ENCODE measurements at regions not wholly inside any gene's neighbourhood (a gene's known extent, or its start where the extent isn't known, plus 50 kb on each side); places are given as distances from the start of the nearest gene placed in this dataset.

- no peak for TF ChIP-seq FOXJ3 (CRISPR knock-in tag; IDR thresholded peaks at IDR 0.05; ENCODE audit: borderline replicate concordance)
- TF ChIP-seq ZNF671 (CRISPR knock-in tag; IDR thresholded peaks at IDR 0.05), result no peak
- no peak for TF ChIP-seq E2F1 (CRISPR knock-in tag; IDR thresholded peaks at IDR 0.05)
- TF ChIP-seq CREB1 (CRISPR knock-in tag; IDR thresholded peaks at IDR 0.05), result no peak
- no peak for TF ChIP-seq CTCF (IDR thresholded peaks at IDR 0.05)
- no peak for TF ChIP-seq NFYB (CRISPR knock-in tag; conservative IDR thresholded peaks at IDR 0.05; ENCODE audit: low read depth)
- no peak for TF ChIP-seq TCF7 (CRISPR knock-in tag; IDR thresholded peaks at IDR 0.05; ENCODE audit: low read depth)
- no peak for TF ChIP-seq E2F5 (CRISPR knock-in tag; IDR thresholded peaks at IDR 0.05)
- TF ChIP-seq ZNF416 (CRISPR knock-in tag; IDR thresholded peaks at IDR 0.05), result no peak
- TF ChIP-seq ATF6 (CRISPR knock-in tag; IDR thresholded peaks at IDR 0.05), result no peak
- TF ChIP-seq CBFB (CRISPR knock-in tag; IDR thresholded peaks at IDR 0.05; ENCODE audit: low read depth), result no peak
- no peak for TF ChIP-seq JUN (CRISPR knock-in tag; IDR thresholded peaks at IDR 0.05)
Measured at GRCh38 chr17:79543531-79543930, 67.3 kb downstream of the RBFOX3 start.

All from WTC11 (cell line).